ENCODE measurements at regions not wholly inside any gene's neighbourhood (a gene's known extent, or its start where the extent isn't known, plus 50 kb on each side); places are given as distances from the start of the nearest gene placed in this dataset.

DNA sequence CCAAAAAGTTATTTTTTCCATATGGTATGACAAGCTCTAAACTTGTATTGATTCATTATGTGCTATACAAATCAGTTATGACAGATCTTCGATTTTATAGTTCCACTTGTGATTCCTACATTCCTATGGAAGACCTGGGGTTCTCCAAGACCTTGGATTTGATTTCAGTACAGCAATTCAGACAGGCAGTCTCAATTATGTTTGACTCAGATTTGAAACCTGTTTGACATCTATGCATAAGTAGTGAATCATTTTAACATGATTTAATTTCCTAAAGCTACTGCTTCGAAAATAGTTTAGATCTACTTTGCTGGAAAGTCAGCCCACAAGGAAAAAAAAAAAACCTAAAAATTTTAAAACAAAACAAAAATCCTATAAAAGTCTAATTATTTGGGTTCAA lies 820.4 kb downstream of the LUZP2 start:
- Histone ChIP-seq H3K4me1 (ENCODE audit: control insufficient read depth, insufficient read depth, low read length) (no peaks in the 10 kb centered on the region), H3K36me3 (ENCODE audit: control insufficient read depth, insufficient read depth, low read length) (no peaks in the 10 kb centered on the region), H3K4me3 (ENCODE audit: low read depth, low read length) (no peak overlapping the region), H3K27ac (ENCODE audit: low read depth, low read length) (no peak overlapping the region), H3K9ac (ENCODE audit: low read depth, low read length) (no peak overlapping the region), H3K9me3 (ENCODE audit: control insufficient read depth, insufficient read depth, low read length) (no peaks in the 10 kb centered on the region), H3K27me3 (ENCODE audit: control insufficient read depth, insufficient read depth, low read length) (no peaks in the 10 kb centered on the region)

GRCh38 chr11:25319127-25319526 lies 822.3 kb downstream of the LUZP2 start:
- H3K27ac ChIP-seq (ENCODE audit: low read depth, low read length), result no peak overlapping the region
- no peaks in the 10 kb centered on the region for H3K36me3 ChIP-seq (ENCODE audit: control insufficient read depth, insufficient read depth, low read length)
- H3K9ac ChIP-seq (ENCODE audit: low read depth, low read length), result no peak overlapping the region
- no peak overlapping the region for H3K4me3 ChIP-seq (ENCODE audit: low read depth, low read length)
- H3K9me3 ChIP-seq (ENCODE audit: control insufficient read depth, insufficient read depth, low read length), result no peaks in the 10 kb centered on the region
- no peaks in the 10 kb centered on the region for H3K27me3 ChIP-seq (ENCODE audit: control insufficient read depth, insufficient read depth, low read length)
- H3K4me1 ChIP-seq (ENCODE audit: control insufficient read depth, insufficient read depth, low read length), result no peaks in the 10 kb centered on the region

- no peaks in the 10 kb centered on the region for H3K9me3 ChIP-seq (ENCODE audit: control insufficient read depth, insufficient read depth, low read length)
- no peaks in the 10 kb centered on the region for H3K4me1 ChIP-seq (ENCODE audit: control insufficient read depth, insufficient read depth, low read length)
- no peak overlapping the region for H3K27ac ChIP-seq (ENCODE audit: low read depth, low read length)
- H3K27me3 ChIP-seq (ENCODE audit: control insufficient read depth, insufficient read depth, low read length), result no peaks in the 10 kb centered on the region
- no peaks in the 10 kb centered on the region for H3K36me3 ChIP-seq (ENCODE audit: control insufficient read depth, insufficient read depth, low read length)
- H3K4me3 ChIP-seq (ENCODE audit: low read depth, low read length), result no peak overlapping the region
- no peak overlapping the region for H3K9ac ChIP-seq (ENCODE audit: low read depth, low read length)
Observed at GRCh38 chr11:25327656-25328055, 830.8 kb downstream of the LUZP2 start.

DNA sequence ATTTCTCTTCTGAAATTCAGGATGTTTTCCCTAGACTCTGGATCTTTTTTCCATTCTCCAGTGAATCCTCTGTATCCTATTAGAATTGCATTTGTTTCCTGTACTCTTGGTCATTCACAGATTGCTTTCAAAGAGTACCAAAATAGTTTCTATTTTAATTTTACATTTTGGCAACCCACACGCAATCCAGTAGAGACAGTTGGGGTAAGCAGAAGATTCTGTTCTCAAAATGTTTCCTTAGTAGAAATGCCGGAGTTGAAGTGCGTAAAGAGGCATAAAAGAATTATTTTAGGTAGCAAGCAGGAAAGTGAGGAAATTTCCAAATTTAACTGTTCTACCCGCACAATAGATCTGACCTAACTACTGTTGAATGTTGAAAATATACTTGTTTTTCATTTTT lies 842.4 kb downstream of the LUZP2 start:
- no peak overlapping the region for H3K4me3 ChIP-seq (ENCODE audit: low read depth, low read length)

DNA sequence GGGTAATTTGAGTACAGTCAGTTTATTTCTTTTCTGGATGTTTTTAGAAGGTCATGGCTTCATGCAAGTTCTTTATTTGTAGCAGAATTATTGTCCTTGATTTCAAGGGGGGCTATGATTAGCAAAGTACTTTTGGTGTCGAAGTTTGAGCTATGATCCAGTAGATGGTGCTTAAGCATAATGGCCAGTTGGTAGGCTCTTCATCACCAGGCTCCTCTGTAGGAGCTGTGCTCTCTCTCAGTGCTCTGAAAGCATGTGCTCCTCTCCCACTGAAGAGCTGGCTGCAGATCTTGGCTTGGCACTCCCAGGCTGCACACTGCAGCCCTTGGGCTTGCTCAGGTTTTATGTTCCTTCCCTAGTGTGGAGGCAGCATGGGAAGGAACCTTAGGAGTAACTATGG lies 852.7 kb downstream of the LUZP2 start:
- Histone ChIP-seq H3K4me3 (ENCODE audit: low read depth, low read length) (no peak overlapping the region), H3K27ac (ENCODE audit: low read depth, low read length) (no peak overlapping the region), H3K9me3 (ENCODE audit: control insufficient read depth, insufficient read depth, low read length) (no peaks in the 10 kb centered on the region), H3K36me3 (ENCODE audit: control insufficient read depth, insufficient read depth, low read length) (no peaks in the 10 kb centered on the region), H3K9ac (ENCODE audit: low read depth, low read length) (no peak overlapping the region), H3K4me1 (ENCODE audit: control insufficient read depth, insufficient read depth, low read length) (no peaks in the 10 kb centered on the region), H3K27me3 (ENCODE audit: control insufficient read depth, insufficient read depth, low read length) (no peaks in the 10 kb centered on the region)

More for the DNA sequence above, 842.4 kb downstream of the LUZP2 start:
- Histone ChIP-seq H3K9ac (ENCODE audit: low read depth, low read length) (no peak overlapping the region), H3K36me3 (ENCODE audit: control insufficient read depth, insufficient read depth, low read length) (no peaks in the 10 kb centered on the region), H3K27me3 (ENCODE audit: control insufficient read depth, insufficient read depth, low read length) (no peaks in the 10 kb centered on the region), H3K27ac (ENCODE audit: low read depth, low read length) (no peak overlapping the region), H3K4me1 (ENCODE audit: control insufficient read depth, insufficient read depth, low read length) (no peaks in the 10 kb centered on the region), H3K9me3 (ENCODE audit: control insufficient read depth, insufficient read depth, low read length) (no peaks in the 10 kb centered on the region)

DNA sequence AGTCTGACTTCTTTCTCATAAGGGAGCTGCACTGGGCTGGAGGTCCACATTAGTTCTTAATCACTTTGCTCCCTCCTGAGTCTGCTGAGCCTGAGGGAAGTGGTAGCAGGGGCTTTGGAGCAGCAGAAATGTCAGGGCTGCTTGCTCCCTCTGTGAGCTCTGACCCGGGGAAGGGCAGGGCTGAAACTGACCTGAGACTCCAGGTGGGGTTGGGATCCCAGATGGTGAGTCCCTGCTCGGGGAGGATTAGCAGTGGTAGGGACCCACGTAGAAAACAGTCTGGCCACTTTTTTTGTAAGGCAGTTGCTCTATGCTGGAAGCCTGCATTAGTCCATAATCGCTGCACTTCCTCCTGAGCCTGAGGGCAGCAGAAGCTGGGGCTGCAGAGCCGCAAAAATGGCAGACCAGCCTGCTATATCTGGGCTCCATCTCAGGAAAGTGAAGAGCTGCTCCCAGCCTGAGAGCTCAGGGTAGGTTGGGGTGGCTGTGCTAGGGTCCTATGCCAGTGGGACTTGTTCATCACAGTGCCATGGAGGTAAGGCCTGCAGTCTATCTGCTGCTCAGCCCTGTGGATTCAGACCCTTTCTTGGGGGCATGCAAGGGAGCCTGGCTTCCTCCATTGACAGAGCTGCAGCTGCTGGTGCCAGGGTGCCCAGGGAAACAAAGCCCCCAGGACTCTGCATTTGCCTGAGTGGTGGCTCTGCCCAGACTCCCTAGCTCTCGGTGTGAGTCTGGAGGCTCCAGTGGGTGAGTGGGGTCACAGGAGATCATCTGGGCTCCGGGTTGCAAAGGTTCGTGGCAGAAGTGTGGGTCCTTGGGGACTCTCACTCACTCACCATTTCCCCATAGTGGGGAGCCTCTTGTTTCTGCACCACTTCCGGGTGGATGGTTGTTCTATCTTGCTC lies 854.3 kb downstream of the LUZP2 start:
- Histone ChIP-seq H3K36me3 (ENCODE audit: control insufficient read depth, insufficient read depth, low read length) (no peaks in the 10 kb centered on the region), H3K27me3 (ENCODE audit: control insufficient read depth, insufficient read depth, low read length) (no peaks in the 10 kb centered on the region), H3K9ac (ENCODE audit: low read depth, low read length) (no peak overlapping the region), H3K4me3 (ENCODE audit: low read depth, low read length) (no peak overlapping the region), H3K4me1 (ENCODE audit: control insufficient read depth, insufficient read depth, low read length) (no peaks in the 10 kb centered on the region), H3K27ac (ENCODE audit: low read depth, low read length) (no peak overlapping the region), H3K9me3 (ENCODE audit: control insufficient read depth, insufficient read depth, low read length) (no peaks in the 10 kb centered on the region)

GRCh38 chr11:25357133-25357532 lies 860.3 kb downstream of the LUZP2 start:
- no peaks in the 10 kb centered on the region for H3K9me3 ChIP-seq (ENCODE audit: control insufficient read depth, insufficient read depth, low read length)
- no peaks in the 10 kb centered on the region for H3K27me3 ChIP-seq (ENCODE audit: control insufficient read depth, insufficient read depth, low read length)
- H3K9ac ChIP-seq (ENCODE audit: low read depth, low read length), result no peak overlapping the region
- H3K4me3 ChIP-seq (ENCODE audit: low read depth, low read length), result no peak overlapping the region
- H3K36me3 ChIP-seq (ENCODE audit: control insufficient read depth, insufficient read depth, low read length), result no peaks in the 10 kb centered on the region
- no peaks in the 10 kb centered on the region for H3K4me1 ChIP-seq (ENCODE audit: control insufficient read depth, insufficient read depth, low read length)
- H3K27ac ChIP-seq (ENCODE audit: low read depth, low read length), result no peak overlapping the region

DNA sequence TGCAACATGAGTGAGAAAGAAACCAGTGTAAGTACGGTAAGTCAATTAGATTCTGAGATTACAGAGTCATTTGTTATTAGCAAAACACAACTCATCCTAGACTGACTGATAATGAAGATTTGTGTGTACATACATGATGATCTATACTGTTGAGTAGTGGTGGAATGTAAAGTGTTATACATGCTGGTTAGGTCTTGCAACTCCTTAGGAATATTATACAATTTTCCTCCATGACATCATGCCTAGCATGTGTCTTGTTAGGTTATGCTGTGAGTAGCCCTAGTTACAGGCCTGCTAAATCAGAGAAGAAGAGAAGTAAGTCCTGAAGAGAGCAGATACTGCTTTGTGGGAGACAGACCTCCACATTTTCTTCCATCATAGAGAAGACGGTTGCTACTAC lies 880.6 kb downstream of the LUZP2 start:
- Histone ChIP-seq H3K27ac (ENCODE audit: low read depth, low read length) (no peak overlapping the region), H3K9me3 (ENCODE audit: control insufficient read depth, insufficient read depth, low read length) (no peaks in the 10 kb centered on the region), H3K4me3 (ENCODE audit: low read depth, low read length) (no peak overlapping the region), H3K27me3 (ENCODE audit: control insufficient read depth, insufficient read depth, low read length) (no peaks in the 10 kb centered on the region), H3K36me3 (ENCODE audit: control insufficient read depth, insufficient read depth, low read length) (no peaks in the 10 kb centered on the region), H3K4me1 (ENCODE audit: control insufficient read depth, insufficient read depth, low read length) (no peaks in the 10 kb centered on the region), H3K9ac (ENCODE audit: low read depth, low read length) (no peak overlapping the region)

GRCh38 chr11:25396847-25397246 lies 900.0 kb downstream of the LUZP2 start:
- Histone ChIP-seq H3K27ac (ENCODE audit: low read depth, low read length) (no peak overlapping the region), H3K27me3 (ENCODE audit: control insufficient read depth, insufficient read depth, low read length) (no peaks in the 10 kb centered on the region), H3K4me1 (ENCODE audit: control insufficient read depth, insufficient read depth, low read length) (0 out of 2 replicates have a peak, but pooled peaks cover 4% of the 10 kb centered on the region), H3K9me3 (ENCODE audit: control insufficient read depth, insufficient read depth, low read length) (no peaks in the 10 kb centered on the region), H3K9ac (ENCODE audit: low read depth, low read length) (no peak overlapping the region), H3K4me3 (ENCODE audit: low read depth, low read length) (no peak overlapping the region), H3K36me3 (ENCODE audit: control insufficient read depth, insufficient read depth, low read length) (no peaks in the 10 kb centered on the region)

- Histone ChIP-seq H3K27ac (ENCODE audit: low read depth, low read length) (no peak overlapping the region), H3K36me3 (ENCODE audit: control insufficient read depth, insufficient read depth, low read length) (no peaks in the 10 kb centered on the region), H3K4me1 (ENCODE audit: control insufficient read depth, insufficient read depth, low read length) (no peaks in the 10 kb centered on the region), H3K9ac (ENCODE audit: low read depth, low read length) (no peak overlapping the region), H3K4me3 (ENCODE audit: low read depth, low read length) (no peak overlapping the region), H3K27me3 (ENCODE audit: control insufficient read depth, insufficient read depth, low read length) (no peaks in the 10 kb centered on the region), H3K9me3 (ENCODE audit: control insufficient read depth, insufficient read depth, low read length) (no peaks in the 10 kb centered on the region)
Observed at GRCh38 chr11:25408146-25408545, 911.3 kb downstream of the LUZP2 start.

- Histone ChIP-seq H3K36me3 (ENCODE audit: control insufficient read depth, insufficient read depth, low read length) (no peaks in the 10 kb centered on the region), H3K4me1 (ENCODE audit: control insufficient read depth, insufficient read depth, low read length) (no peaks in the 10 kb centered on the region), H3K9ac (ENCODE audit: low read depth, low read length) (no peak overlapping the region), H3K4me3 (ENCODE audit: low read depth, low read length) (no peak overlapping the region), H3K27me3 (ENCODE audit: control insufficient read depth, insufficient read depth, low read length) (no peaks in the 10 kb centered on the region), H3K9me3 (ENCODE audit: control insufficient read depth, insufficient read depth, low read length) (no peaks in the 10 kb centered on the region), H3K27ac (ENCODE audit: low read depth, low read length) (no peak overlapping the region)
Observed at GRCh38 chr11:25415793-25416192, 916.1 kb upstream of the ANO3 start.
